ENCODE measurements at regions not wholly inside any gene's neighbourhood (a gene's known extent, or its start where the extent isn't known, plus 50 kb on each side); places are given as distances from the start of the nearest gene placed in this dataset.

GRCh38 chr11:42265072-42265471 is 805.6 kb upstream of the LRRC4C start:
- no peak overlapping the region for H3K9ac ChIP-seq (replicated peaks; ENCODE audit: extremely low read depth, insufficient read depth, low read length)
- DNase-seq (ENCODE audit: low read depth, low spot score) (no peak), FAIRE-seq (no peak)
- H3K4me2 ChIP-seq (ENCODE audit: insufficient read depth, low read length): no peak overlapping the region
- H3K9me3 ChIP-seq (replicated peaks; ENCODE audit: control insufficient read depth, insufficient read depth, low read length): no peaks in the 10 kb centered on the region
- no peak overlapping the region for H3K27ac ChIP-seq (ENCODE audit: insufficient read depth, low read depth, low read length)
- dilution Hi-C loops (cut with MboI; ENCODE audit: extremely low pct_ligation_motif_present, low sequenced_read_pairs): no loop called here
- ChIA-PET CTCF (no interaction called here), POLR2A (no interaction called here)
- no peaks in the 10 kb centered on the region for H3K36me3 ChIP-seq (ENCODE audit: control insufficient read depth in 2 of 2, extremely low read depth in 1 of 2, insufficient read depth in 2 of 2, low read length in 2 of 2)
- no peak overlapping the region for H2AFZ ChIP-seq (ENCODE audit: low read depth, low read length)
- no peaks in the 10 kb centered on the region for H3K27me3 ChIP-seq (ENCODE audit: control insufficient read depth in 2 of 2, insufficient read depth in 2 of 2, low read length in 2 of 2)
- no peaks in the 10 kb centered on the region for H3K9me1 ChIP-seq (replicated peaks; ENCODE audit: control insufficient read depth, extremely low read depth, insufficient read depth, low read length)
- no peaks in the 10 kb centered on the region for H3K4me1 ChIP-seq (ENCODE audit: control insufficient read depth, extremely low read depth, insufficient read depth, low read length)
- H3K4me3 ChIP-seq (replicated peaks in 1 of 3; ENCODE audit: insufficient read depth in 1 of 3, low read depth in 1 of 3, low read length in 3 of 3): no peak overlapping the region
- intact Hi-C loops (cut with micrococcal nuclease): no loop called here
- no TSS peak for BruUV-seq (replicated peaks)
- TF ChIP-seq GATA2 (IDR thresholded peaks at IDR 0.05; ENCODE audit: insufficient read depth, insufficient read length, low read depth, low read length) (no peak), EZH2 (IDR thresholded peaks at IDR 0.05; ENCODE audit: borderline replicate concordance, low read depth, low read length, severe bottlenecking) (no peak), CTCF (IDR thresholded peaks at IDR 0.05; ENCODE audit: extremely low read depth in 1 of 2, insufficient read depth in 1 of 2, low read depth in 1 of 2, low read length in 2 of 2) (no peak), POLR2AphosphoS5 (IDR thresholded peaks at IDR 0.05; ENCODE audit: insufficient read depth, low read depth, low read length) (no peak), MAX (IDR thresholded peaks at IDR 0.05; ENCODE audit: insufficient read depth, insufficient read length) (no peak), MYC (IDR thresholded peaks at IDR 0.05; ENCODE audit: low read depth, low read length) (no peak), JUN (IDR thresholded peaks at IDR 0.05; ENCODE audit: borderline replicate concordance, insufficient read depth, insufficient read length, low read depth) (no peak), FOS (IDR thresholded peaks at IDR 0.05; ENCODE audit: borderline replicate concordance, insufficient read depth, low read length) (no peak), POLR2A (IDR thresholded peaks at IDR 0.05; ENCODE audit: low read depth, low read length) (no peak)
- H3K79me2 ChIP-seq (ENCODE audit: control insufficient read depth, insufficient read depth, low read length): no peaks in the 10 kb centered on the region
- no peaks in the 10 kb centered on the region for H4K20me1 ChIP-seq (replicated peaks; ENCODE audit: control insufficient read depth, extremely low read depth, insufficient read depth, low read length)

Measured in endothelial cell of umbilical vein (primary cell).